Gastroesophageal sphincter (tissue), 3 donors: ENCODE measurements at regions not wholly inside any gene's neighbourhood (a gene's known extent, or its start where the extent isn't known, plus 50 kb on each side); places are given as distances from the start of the nearest gene placed in this dataset.

Source experiments
- EP300 ChIP-seq: sonication (generic); formaldehyde crosslinking; IDR thresholded peaks from one replicate; pipeline ENCODE4 v1.6.1; 2017; ENCODE audit warnings: antibody characterized with exemption, mild to moderate bottlenecking
- TF ChIP-seq, protein P1 (sequence below), 4 experiments: fragments of 200-600 bp in 2 of 4; fragments of 450-650 bp in 2 of 4; sonication (generic) in 1 of 4; IDR thresholded peaks; one replicate each; pipeline ENCODE4 v1.5.1; 2017 to 2019; ENCODE audit warnings: antibody characterized with exemption in 4 of 4, mild to moderate bottlenecking in 2 of 4, moderate library complexity in 2 of 4

DNA sequence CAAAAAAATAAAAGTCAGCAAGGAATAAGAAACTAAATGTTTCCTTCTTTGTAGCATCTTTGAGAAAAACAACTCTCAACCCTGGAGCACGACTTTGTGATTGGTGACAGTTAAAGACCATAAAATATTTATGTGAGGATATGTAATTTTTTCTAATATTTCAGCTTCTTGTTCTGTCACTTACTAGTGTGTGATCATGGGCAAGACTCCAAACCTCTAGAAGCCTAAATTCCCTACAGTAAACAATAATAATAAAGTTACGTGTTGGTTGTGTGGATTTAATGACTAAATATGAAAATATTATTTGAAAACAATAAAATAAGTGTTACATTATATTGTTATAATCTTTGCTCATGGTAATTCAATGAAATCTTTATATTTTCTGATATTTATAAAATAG, 735.6 kb upstream of the MARCKS start:
- TF ChIP-seq, protein P1, sequence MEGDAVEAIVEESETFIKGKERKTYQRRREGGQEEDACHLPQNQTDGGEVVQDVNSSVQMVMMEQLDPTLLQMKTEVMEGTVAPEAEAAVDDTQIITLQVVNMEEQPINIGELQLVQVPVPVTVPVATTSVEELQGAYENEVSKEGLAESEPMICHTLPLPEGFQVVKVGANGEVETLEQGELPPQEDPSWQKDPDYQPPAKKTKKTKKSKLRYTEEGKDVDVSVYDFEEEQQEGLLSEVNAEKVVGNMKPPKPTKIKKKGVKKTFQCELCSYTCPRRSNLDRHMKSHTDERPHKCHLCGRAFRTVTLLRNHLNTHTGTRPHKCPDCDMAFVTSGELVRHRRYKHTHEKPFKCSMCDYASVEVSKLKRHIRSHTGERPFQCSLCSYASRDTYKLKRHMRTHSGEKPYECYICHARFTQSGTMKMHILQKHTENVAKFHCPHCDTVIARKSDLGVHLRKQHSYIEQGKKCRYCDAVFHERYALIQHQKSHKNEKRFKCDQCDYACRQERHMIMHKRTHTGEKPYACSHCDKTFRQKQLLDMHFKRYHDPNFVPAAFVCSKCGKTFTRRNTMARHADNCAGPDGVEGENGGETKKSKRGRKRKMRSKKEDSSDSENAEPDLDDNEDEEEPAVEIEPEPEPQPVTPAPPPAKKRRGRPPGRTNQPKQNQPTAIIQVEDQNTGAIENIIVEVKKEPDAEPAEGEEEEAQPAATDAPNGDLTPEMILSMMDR (IDR thresholded peaks at IDR 0.05), result no peak
- no peak for TF ChIP-seq EP300
